HL-60 (cell line): ENCODE measurements at regions not wholly inside any gene's neighbourhood (a gene's known extent, or its start where the extent isn't known, plus 50 kb on each side); places are given as distances from the start of the nearest gene placed in this dataset.

ENCODE experiments used
- DNase-seq, 2 experiments: peaks; one replicate each; pipeline ENCODE4 v3.0.0-alpha.2; 2010 to 2020; ENCODE audit warnings: low read depth in 1 of 2, low spot score in 1 of 2
- H3K27ac ChIP-seq: fragments of 250-450 bp; sonication (Bioruptor Pico); replicated peaks from 2 replicates; pipeline ENCODE4 v1.5.1; 2020; ENCODE audit warnings: mild to moderate bottlenecking, moderate library complexity
- H3K27me3 ChIP-seq: fragments of 250-450 bp; sonication (Bioruptor Pico); 2 replicates; pipeline ENCODE4 v1.5.1; 2021; ENCODE audit warnings: mild to moderate bottlenecking, moderate library complexity; ENCODE audit not compliant: insufficient read depth, poor library complexity, severe bottlenecking
- H3K4me3 ChIP-seq: replicated peaks from 2 replicates; pipeline ENCODE4 v1.5.1; 2011; ENCODE audit warnings: mild to moderate bottlenecking, control low read depth, low read length; ENCODE audit not compliant: insufficient read depth
- GABPA ChIP-seq: IDR thresholded peaks from 2 replicates; pipeline ENCODE4 v1.6.1; 2012; ENCODE audit warnings: low read depth
- POLR2AphosphoS5 ChIP-seq: IDR thresholded peaks from 2 replicates; pipeline ENCODE4 v1.6.1; 2012; ENCODE audit warnings: low read depth
- SPI1 ChIP-seq: IDR thresholded peaks from 2 replicates; pipeline ENCODE4 v1.6.1; 2012; ENCODE audit warnings: low read depth, mild to moderate bottlenecking, borderline replicate concordance
- TF ChIP-seq, protein P1 (sequence below): IDR thresholded peaks from 2 replicates; pipeline ENCODE4 v1.6.1; 2012; ENCODE audit warnings: low read depth; ENCODE audit not compliant: insufficient replicate concordance
- TF ChIP-seq, protein P2 (sequence below): IDR thresholded peaks from one replicate; pipeline ENCODE4 v1.5.1; 2011; ENCODE audit warnings: low read length, control low read depth, inconsistent platforms; ENCODE audit not compliant: insufficient read depth

DNA sequence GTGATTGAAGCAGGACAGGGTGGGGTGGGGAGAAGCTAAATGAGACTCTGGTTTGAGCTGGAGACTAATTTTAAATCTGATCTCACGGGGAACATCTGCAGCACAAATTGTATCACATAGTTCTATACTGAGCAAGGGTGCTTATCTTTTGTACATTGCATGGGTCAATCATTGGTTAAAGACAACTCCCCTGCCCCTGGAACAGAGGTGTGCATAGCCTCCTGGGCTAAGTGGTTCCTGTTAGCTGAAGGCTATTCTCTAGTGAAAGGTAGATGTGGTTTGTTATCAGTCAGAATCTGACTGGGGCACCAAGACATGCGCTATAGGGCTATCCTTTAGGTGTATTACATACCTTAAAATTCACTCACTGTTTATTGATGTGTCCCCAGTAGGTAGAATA is 103.9 kb upstream of the KITLG start:
- H3K27me3 ChIP-seq = no peaks in the 10 kb centered on the region
- DNase-seq = no peak
- TF ChIP-seq SPI1 (no peak), POLR2AphosphoS5 (no peak), GABPA (no peak)
- TF ChIP-seq, protein P1, sequence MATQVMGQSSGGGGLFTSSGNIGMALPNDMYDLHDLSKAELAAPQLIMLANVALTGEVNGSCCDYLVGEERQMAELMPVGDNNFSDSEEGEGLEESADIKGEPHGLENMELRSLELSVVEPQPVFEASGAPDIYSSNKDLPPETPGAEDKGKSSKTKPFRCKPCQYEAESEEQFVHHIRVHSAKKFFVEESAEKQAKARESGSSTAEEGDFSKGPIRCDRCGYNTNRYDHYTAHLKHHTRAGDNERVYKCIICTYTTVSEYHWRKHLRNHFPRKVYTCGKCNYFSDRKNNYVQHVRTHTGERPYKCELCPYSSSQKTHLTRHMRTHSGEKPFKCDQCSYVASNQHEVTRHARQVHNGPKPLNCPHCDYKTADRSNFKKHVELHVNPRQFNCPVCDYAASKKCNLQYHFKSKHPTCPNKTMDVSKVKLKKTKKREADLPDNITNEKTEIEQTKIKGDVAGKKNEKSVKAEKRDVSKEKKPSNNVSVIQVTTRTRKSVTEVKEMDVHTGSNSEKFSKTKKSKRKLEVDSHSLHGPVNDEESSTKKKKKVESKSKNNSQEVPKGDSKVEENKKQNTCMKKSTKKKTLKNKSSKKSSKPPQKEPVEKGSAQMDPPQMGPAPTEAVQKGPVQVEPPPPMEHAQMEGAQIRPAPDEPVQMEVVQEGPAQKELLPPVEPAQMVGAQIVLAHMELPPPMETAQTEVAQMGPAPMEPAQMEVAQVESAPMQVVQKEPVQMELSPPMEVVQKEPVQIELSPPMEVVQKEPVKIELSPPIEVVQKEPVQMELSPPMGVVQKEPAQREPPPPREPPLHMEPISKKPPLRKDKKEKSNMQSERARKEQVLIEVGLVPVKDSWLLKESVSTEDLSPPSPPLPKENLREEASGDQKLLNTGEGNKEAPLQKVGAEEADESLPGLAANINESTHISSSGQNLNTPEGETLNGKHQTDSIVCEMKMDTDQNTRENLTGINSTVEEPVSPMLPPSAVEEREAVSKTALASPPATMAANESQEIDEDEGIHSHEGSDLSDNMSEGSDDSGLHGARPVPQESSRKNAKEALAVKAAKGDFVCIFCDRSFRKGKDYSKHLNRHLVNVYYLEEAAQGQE = no peak
- TF ChIP-seq, protein P2, sequence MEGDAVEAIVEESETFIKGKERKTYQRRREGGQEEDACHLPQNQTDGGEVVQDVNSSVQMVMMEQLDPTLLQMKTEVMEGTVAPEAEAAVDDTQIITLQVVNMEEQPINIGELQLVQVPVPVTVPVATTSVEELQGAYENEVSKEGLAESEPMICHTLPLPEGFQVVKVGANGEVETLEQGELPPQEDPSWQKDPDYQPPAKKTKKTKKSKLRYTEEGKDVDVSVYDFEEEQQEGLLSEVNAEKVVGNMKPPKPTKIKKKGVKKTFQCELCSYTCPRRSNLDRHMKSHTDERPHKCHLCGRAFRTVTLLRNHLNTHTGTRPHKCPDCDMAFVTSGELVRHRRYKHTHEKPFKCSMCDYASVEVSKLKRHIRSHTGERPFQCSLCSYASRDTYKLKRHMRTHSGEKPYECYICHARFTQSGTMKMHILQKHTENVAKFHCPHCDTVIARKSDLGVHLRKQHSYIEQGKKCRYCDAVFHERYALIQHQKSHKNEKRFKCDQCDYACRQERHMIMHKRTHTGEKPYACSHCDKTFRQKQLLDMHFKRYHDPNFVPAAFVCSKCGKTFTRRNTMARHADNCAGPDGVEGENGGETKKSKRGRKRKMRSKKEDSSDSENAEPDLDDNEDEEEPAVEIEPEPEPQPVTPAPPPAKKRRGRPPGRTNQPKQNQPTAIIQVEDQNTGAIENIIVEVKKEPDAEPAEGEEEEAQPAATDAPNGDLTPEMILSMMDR = no peak
- H3K4me3 ChIP-seq = no peak overlapping the region
- H3K27ac ChIP-seq = no peak overlapping the region

- no peak overlapping the region for H3K4me3 ChIP-seq
- H3K27me3 ChIP-seq = no peaks in the 10 kb centered on the region
- no peak overlapping the region for H3K27ac ChIP-seq
- TF ChIP-seq POLR2AphosphoS5 (no peak), GABPA (no peak), SPI1 (no peak)
- TF ChIP-seq, protein P1 = no peak
- TF ChIP-seq, protein P2 = no peak
- no peak for DNase-seq
These were observed 103.4 kb upstream of the KITLG start for GRCh38 chr12:88683628-88684027.

GRCh38 chr12:88681271-88681670 is 101.0 kb upstream of the KITLG start:
- Histone ChIP-seq H3K27ac (no peak overlapping the region), H3K27me3 (no peaks in the 10 kb centered on the region), H3K4me3 (no peak overlapping the region)
- TF ChIP-seq, protein P1 = no peak
- TF ChIP-seq POLR2AphosphoS5 (no peak), SPI1 (no peak), GABPA (no peak)
- TF ChIP-seq, protein P2 = no peak
- no peak for DNase-seq
